C4-2B (cell line): ENCODE measurements at regions not wholly inside any gene's neighbourhood (a gene's known extent, or its start where the extent isn't known, plus 50 kb on each side); places are given as distances from the start of the nearest gene placed in this dataset.

ENCODE experiments used
- ZFX ChIP-seq: fragments of 450-650 bp; IDR thresholded peaks from 2 replicates; pipeline ENCODE4 v1.6.1; 2017
- TF ChIP-seq, protein P1 (sequence below): fragments of 450-650 bp; conservative IDR thresholded peaks from 2 replicates; pipeline ENCODE4 v1.5.1; 2017; ENCODE audit warnings: mild to moderate bottlenecking

DNA sequence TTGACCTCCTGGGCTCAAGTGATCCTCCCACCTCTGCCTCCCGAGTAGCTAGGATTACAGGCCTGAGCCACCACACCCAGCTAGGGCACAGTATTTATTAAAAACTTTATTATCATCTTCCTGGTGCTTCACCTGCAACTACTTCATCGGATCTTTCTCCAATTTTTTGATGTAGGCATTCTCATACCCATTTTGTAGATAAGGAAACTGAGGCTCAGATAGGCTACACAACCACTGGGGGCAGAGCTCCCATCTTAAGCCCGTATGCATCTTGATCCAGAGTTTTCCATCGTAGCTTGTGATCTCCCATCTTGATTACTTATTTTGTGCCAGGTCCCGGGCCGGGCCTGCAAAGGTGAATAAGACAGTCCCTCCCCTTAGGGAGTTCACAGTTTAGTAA is 68.1 kb upstream of the BCOR start:
- TF ChIP-seq, protein P1, sequence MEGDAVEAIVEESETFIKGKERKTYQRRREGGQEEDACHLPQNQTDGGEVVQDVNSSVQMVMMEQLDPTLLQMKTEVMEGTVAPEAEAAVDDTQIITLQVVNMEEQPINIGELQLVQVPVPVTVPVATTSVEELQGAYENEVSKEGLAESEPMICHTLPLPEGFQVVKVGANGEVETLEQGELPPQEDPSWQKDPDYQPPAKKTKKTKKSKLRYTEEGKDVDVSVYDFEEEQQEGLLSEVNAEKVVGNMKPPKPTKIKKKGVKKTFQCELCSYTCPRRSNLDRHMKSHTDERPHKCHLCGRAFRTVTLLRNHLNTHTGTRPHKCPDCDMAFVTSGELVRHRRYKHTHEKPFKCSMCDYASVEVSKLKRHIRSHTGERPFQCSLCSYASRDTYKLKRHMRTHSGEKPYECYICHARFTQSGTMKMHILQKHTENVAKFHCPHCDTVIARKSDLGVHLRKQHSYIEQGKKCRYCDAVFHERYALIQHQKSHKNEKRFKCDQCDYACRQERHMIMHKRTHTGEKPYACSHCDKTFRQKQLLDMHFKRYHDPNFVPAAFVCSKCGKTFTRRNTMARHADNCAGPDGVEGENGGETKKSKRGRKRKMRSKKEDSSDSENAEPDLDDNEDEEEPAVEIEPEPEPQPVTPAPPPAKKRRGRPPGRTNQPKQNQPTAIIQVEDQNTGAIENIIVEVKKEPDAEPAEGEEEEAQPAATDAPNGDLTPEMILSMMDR = no peak
- TF ChIP-seq ZFX = no peak
